Smooth muscle cell of the brain vasculature (primary cell): ENCODE measurements at regions not wholly inside any gene's neighbourhood (a gene's known extent, or its start where the extent isn't known, plus 50 kb on each side); places are given as distances from the start of the nearest gene placed in this dataset.
A peak's percentile ranks its signal among the peaks of the same experiment; 100 is the strongest.

Experiments used
- DNase-seq: peaks from one replicate; pipeline ENCODE4 v3.0.0-alpha.2; 2012; ENCODE audit warnings: low read depth, low spot score

GRCh38 chr12:93297536-93297935 is 80.2 kb upstream of the NUDT4 start:
- no peak for DNase-seq

- no peak for DNase-seq
Observed at GRCh38 chr12:93299262-93299846, 78.4 kb upstream of the NUDT4 start.

GRCh38 chr12:93300611-93301021 is 77.1 kb upstream of the NUDT4 start:
- no peak for DNase-seq

- peak; percentile 87 for DNase-seq
Observed at GRCh38 chr12:93302331-93303229, 75.1 kb upstream of the NUDT4 start.

GRCh38 chr12:93306636-93307035 is 71.1 kb upstream of the NUDT4 start:
- no peak for DNase-seq

- no peak for DNase-seq
Observed at GRCh38 chr12:93308281-93308680, 69.4 kb upstream of the NUDT4 start.

- DNase-seq, result no peak
Observed at GRCh38 chr12:93311827-93312226, 65.9 kb upstream of the NUDT4 start.

GRCh38 chr12:93314177-93314497 is 63.6 kb upstream of the NUDT4 start:
- no peak for DNase-seq

GRCh38 chr12:93315385-93315906 is 62.3 kb upstream of the NUDT4 start:
- DNase-seq, result no peak

GRCh38 chr12:93315907-93316622 is 61.7 kb upstream of the NUDT4 start:
- DNase-seq, result no peak

- DNase-seq, result no peak
Observed at GRCh38 chr12:93316623-93316971, 61.1 kb upstream of the NUDT4 start.

GRCh38 chr12:93317227-93317626 is 60.5 kb upstream of the NUDT4 start:
- DNase-seq, result no peak

- DNase-seq, result no peak
Observed at GRCh38 chr12:93318720-93319522, 58.8 kb upstream of the NUDT4 start.

GRCh38 chr12:93319523-93320050 is 58.1 kb upstream of the NUDT4 start:
- no peak for DNase-seq

GRCh38 chr12:93322784-93323183 is 54.9 kb upstream of the NUDT4 start:
- DNase-seq, result no peak

- DNase-seq, result no peak
Observed at GRCh38 chr12:93323625-93324329, 53.9 kb upstream of the NUDT4 start.

GRCh38 chr12:93325855-93326254 is 51.9 kb upstream of the NUDT4 start:
- DNase-seq, result no peak
